22Rv1 (cell line): ENCODE measurements at regions not wholly inside any gene's neighbourhood (a gene's known extent, or its start where the extent isn't known, plus 50 kb on each side); places are given as distances from the start of the nearest gene placed in this dataset.

ENCODE experiments used
- H3K27ac ChIP-seq: fragments of 450-650 bp; 2 replicates; pipeline ENCODE4 v1.5.1; 2017
- CTCF ChIP-seq: fragments of 450-650 bp; IDR thresholded peaks from 2 replicates; pipeline ENCODE4 v1.5.1; 2017; ENCODE audit warnings: mild to moderate bottlenecking
- ZFX ChIP-seq: fragments of 450-650 bp; IDR thresholded peaks from 2 replicates; pipeline ENCODE4 v1.6.1; 2017; ENCODE audit warnings: antibody characterized with exemption, borderline replicate concordance

- no peak for TF ChIP-seq CTCF
- no peak overlapping the region for H3K27ac ChIP-seq
These were observed 1165.8 kb downstream of the OLFM4 start for GRCh38 chr13:54194233-54195024.

GRCh38 chr13:54196684-54197083, 1168.1 kb downstream of the OLFM4 start:
- no peak for TF ChIP-seq ZFX
- TF ChIP-seq CTCF = no peak
- H3K27ac ChIP-seq = no peak overlapping the region

GRCh38 chr13:54198911-54199310, 1170.3 kb downstream of the OLFM4 start:
- no peak for TF ChIP-seq ZFX
- no peak for TF ChIP-seq CTCF
- no peak overlapping the region for H3K27ac ChIP-seq

DNA sequence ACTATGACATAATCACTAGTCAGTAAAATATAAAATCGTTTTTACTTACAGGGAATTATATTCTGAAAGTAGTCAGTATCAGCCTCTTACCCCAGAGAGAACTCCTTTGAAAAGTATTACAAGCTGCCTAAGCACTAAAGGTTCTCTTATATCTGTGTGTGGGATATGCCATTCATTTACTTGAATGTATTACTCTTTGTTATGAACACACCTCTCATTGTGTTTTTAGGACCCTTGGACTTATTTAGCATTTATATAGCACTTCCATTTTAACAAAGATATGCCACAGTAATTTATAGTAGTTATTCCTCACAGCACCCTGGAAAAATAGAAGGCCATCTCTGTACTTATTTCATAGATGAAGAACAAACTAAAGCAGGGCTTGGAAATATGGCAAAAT, 1178.0 kb downstream of the OLFM4 start:
- no peak for TF ChIP-seq CTCF
- H3K27ac ChIP-seq = no peak overlapping the region

DNA sequence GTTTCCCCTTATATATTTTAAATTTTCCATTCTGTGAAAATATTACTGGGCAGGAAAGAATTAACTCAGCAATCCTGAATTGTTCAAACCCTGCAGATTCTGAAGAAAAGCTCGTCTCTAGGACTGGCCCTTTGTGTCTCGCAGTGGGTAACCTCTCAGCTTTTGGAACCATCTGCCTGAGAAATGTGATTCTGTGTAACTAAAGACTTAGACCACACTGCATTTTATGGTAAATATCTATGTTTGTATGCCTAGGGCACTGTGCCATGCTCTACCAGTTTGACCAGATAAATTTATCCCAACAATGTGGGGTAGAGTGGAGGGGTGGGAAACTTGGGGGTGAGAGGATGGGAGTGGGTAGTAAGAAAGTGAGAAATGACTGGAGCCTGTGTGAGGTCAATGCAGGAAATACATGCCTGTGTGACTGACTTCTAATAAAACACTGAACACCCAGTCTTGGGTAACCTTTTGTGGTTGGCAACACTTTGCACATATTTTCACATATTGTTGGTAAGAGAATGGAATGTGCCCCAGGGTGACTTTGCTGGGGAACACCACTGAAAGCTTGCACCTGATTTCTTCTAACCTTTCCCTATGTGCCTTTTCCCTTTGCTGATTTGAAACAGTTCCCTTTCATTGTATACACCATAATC, 1181.9 kb downstream of the OLFM4 start:
- H3K27ac ChIP-seq = no peak overlapping the region
- TF ChIP-seq ZFX (no peak), CTCF (no peak)

DNA sequence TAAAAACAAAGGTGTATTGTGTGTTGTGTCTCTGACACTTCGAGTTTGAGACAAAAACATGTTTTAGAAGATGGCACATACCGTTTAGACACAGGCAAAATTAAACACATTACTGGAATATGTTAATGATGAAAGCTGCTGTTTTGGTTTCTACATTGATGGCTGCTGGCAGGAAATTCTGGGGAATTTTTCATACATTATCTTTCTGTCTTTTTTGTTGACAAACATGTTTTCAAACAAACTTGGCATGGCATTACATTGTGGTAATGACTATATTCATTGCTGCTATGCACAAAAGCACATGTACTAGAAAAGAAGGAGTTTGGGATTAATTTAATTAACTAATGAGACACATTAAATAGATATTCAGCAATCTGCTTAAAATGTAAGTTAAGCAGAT, 1187.6 kb downstream of the OLFM4 start:
- H3K27ac ChIP-seq = no peak overlapping the region
- no peak for TF ChIP-seq ZFX
- TF ChIP-seq CTCF = no peak

DNA sequence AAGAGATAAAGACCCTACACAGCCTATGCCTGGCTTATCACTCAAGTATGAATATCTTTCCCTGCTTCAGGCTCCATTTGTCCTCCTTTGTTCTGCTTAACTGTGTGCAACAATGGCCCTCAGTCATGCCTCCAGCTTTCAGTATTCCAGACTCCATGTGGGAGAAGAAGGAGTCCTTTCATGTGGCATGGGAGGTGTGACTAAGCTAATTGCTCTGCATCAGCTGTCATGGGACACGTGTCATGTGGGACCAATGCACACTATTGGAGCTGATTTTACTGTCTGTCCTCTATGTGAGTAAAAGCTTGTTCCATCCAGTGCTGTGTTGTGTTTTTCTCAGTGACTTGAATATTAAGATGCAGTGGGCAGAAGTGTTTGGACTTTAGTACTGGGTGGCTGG, 1198.3 kb downstream of the OLFM4 start:
- no peak for TF ChIP-seq ZFX
- TF ChIP-seq CTCF = no peak
- no peak overlapping the region for H3K27ac ChIP-seq
